GM12872 (cell line): ENCODE measurements at regions not wholly inside any gene's neighbourhood (a gene's known extent, or its start where the extent isn't known, plus 50 kb on each side); places are given as distances from the start of the nearest gene placed in this dataset.

Source experiments
- TF ChIP-seq, protein P1 (sequence below): IDR thresholded peaks from 3 replicates; pipeline ENCODE4 v1.5.1; 2011; ENCODE audit warnings: low read depth, mild to moderate bottlenecking, low read length, moderate library complexity; ENCODE audit not compliant: insufficient read depth

DNA sequence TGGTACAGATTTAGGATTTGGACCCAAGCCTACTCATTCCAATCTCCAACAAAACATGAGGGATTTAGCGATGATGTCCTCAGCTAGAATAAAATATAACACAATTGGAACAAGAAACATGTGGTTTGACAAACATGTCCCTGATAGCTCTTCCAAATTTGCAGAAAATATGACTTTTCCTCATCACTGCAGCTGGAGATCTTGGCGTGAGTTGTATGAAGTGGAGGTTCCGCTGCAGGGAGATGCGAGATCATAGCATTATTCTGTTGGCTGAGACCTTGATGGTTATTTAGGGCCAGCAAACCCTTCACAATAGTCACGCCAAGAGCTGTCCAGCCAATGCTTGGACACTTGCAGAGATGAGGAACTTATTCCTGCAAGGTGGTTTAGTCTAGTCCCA lies 413.4 kb upstream of the TBX3 start:
- TF ChIP-seq, protein P1, sequence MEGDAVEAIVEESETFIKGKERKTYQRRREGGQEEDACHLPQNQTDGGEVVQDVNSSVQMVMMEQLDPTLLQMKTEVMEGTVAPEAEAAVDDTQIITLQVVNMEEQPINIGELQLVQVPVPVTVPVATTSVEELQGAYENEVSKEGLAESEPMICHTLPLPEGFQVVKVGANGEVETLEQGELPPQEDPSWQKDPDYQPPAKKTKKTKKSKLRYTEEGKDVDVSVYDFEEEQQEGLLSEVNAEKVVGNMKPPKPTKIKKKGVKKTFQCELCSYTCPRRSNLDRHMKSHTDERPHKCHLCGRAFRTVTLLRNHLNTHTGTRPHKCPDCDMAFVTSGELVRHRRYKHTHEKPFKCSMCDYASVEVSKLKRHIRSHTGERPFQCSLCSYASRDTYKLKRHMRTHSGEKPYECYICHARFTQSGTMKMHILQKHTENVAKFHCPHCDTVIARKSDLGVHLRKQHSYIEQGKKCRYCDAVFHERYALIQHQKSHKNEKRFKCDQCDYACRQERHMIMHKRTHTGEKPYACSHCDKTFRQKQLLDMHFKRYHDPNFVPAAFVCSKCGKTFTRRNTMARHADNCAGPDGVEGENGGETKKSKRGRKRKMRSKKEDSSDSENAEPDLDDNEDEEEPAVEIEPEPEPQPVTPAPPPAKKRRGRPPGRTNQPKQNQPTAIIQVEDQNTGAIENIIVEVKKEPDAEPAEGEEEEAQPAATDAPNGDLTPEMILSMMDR: no peak

DNA sequence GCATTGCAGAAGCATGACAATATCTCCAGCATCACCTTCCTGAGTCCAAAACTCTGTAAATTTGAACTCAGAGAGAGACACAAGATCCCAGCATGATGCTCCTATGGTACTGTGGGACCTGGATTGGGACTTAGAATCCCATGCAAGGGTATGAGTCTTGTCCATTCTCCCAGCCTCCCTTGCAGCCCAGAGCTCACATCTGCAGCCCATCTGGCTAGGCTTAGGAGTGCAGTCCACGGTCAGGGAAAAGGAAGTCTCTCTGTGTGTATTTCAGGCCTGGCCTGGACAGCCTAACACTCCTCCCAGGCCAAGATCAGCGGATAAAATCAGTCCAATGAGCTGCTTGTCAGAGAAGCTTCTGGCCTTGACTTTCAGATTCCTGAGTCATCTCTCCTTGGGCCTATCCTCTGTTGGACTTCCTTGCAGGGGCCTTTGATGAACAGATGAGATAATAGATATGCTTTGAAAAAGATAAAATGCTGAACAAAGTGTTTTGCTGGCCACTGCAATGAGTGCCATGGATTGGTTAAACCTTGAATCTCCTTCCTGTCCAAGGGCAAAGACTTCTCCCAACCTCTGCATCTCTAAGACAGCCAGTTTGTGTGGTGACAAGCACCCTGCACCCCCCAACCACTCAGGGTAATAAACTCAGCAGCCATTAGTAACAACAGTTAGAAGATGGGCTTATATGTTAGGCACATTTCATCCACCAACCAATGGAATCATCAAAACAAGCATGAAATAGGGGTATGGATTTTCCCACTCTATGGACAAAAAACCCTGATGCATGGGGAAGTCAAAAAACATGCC lies 412.8 kb upstream of the TBX3 start:
- TF ChIP-seq, protein P1: no peak

DNA sequence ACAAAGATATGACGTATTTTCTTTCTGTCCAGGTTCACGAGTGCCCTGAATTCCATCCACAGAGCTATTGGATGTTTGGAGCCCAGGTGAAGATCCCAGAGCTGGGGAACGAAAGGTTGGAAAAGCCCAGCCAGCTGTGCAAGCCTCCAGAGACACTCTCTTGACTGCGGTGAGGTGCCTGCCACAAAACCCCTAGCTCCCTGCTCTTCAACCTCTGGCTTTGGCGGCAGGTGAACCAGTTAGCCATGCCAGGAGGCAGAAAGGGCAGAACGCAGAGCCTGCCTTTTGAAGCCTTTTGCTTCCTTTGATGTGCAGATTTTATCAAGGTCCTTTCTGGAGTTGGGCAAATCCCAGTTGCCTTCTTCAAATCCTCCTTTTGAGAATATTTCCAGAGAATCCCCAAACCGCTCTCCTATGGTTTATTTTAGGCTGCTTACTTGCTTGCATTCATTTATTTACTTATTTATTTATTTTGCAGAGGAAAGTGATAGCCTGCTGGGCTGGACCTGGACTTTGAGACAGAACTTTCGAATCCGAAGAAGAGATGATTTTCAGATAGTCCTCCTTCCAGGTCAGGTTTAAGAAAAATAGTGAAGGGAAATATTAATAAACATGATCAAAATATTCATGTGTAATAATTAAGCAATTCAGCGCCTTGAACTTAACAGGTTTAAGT lies 411.2 kb upstream of the TBX3 start:
- TF ChIP-seq, protein P1: no peak

DNA sequence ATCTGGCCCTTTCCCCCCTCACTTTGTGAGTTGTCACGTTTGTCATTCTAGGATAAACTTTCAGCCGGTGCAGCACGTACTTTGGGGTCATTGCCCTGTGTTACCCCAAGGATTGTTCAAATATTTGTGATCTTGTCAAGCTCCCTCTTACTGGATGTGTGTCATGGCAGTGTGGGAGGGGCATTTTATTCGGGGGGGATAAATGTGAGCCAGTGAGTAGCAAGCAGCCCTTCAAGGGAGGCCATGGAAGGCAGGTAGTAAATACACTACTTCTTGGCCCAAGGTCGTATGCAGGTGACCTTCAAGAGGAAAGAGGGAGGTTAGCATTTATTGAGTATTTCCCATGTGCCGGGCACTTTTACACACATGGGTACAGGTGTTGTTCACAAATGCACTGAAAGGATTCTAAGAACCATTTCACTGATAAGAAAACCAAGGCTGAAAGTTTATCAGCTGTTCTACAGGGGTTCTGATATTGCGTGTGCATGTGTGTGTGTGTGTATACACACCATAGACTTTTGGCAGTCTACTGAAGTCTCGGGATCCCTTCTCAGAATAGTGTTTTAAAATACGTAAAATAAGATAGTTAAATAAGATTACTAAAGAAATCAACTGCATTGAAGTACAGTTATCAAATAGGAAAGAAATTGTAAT lies 410.3 kb upstream of the TBX3 start:
- TF ChIP-seq, protein P1: no peak

DNA sequence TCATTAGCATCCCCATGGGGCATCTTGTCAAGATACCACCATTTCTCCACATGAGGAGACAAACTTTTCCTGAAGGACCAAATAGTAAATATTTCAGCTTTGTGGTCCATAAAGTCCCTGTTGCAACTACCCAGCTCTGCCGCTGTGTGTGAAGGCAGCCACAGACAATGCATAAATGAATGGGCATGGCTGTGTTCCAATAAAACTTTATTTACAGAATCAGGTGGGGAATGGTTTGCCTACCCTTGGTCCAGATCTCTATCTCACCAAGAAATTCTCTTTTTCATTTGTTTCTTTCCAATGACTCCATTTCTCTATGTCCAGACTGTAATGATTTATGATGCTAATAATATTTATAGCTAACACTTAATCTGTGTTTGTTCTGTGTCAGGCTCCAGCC lies 409.3 kb upstream of the TBX3 start:
- TF ChIP-seq, protein P1: no peak

DNA sequence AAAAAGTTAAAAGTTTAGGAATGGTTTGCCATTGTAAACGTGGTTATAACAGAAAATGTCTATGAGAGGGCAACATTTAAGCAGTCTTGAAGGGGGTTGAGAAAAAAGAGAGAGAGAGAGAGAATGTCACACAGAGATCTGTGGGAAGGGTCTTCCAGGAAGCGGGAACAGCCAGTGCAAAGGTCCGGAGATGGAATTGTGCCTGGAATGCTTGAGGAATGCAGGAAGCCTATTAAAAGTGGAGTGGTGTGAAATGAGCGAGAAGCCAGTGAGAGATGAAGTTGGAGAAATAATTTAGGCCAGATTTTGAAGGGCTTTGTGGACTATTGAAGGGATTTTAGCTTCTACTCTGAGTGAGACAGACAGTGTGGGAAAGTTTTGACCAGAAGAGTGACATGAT lies 406.8 kb upstream of the TBX3 start:
- TF ChIP-seq, protein P1: no peak

DNA sequence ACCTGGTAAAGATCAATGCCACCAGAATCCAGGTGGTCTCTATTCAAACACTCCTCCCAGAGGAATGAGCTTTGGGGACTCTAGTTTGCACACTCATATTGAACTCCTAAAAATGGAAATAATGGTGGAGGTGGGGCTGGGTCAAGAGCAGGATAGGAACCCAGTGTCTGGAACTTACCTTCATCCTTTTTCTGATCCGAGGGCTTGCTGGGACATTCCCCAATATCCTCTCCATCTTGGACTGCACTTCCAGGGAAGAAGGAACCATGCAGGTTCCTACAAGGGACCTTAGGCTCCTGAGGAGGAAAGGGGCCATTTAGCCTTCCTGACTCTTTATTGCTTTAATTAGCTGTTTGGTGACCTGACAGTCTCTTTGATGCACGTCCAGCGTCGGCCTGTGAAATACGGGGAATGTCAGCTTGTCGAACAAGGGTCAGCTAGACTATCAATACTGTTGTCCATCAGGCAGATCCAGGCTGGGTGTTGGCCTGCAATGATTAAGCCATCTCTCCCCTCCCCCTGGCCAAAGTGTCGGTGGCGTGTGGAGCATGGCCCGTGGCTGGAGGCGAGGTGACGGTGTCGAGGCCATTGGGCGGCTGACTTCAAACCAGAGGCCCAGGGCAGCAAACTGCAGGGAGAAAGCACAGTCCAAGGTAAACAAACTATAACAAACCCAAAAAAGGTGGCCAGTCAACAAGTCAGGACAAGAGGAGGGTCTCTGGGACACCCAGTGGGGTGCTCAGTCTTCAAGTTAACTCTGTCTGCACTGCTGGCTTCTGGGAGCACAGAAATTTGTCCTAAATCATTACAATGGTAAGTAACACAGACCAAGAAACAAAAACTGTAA lies 405.2 kb upstream of the TBX3 start:
- TF ChIP-seq, protein P1: no peak
